Thyroid gland (tissue), 4 donors: ENCODE measurements at regions not wholly inside any gene's neighbourhood (a gene's known extent, or its start where the extent isn't known, plus 50 kb on each side); places are given as distances from the start of the nearest gene placed in this dataset.

Source experiments
- DNase-seq, 2 donors: peaks; one replicate each; pipeline ENCODE4 v3.0.0-alpha.2; 2019
- H3K27ac ChIP-seq, 3 donors: fragments of 200-600 bp; sonication (generic); 1 replicate in 2 of 3; 2 replicates in 1 of 3; pipeline ENCODE4 v1.5.1; 2016 to 2019; ENCODE audit warnings: mild to moderate bottlenecking in 1 of 3, moderate library complexity in 1 of 3
- H3K27me3 ChIP-seq: fragments of 200-600 bp; sonication (generic); one replicate; pipeline ENCODE4 v1.5.1; 2019
- H3K36me3 ChIP-seq, 2 donors: fragments of 200-600 bp; sonication (generic); one replicate each; pipeline ENCODE4 v1.5.1; 2016 to 2019
- H3K4me1 ChIP-seq, 2 donors: fragments of 200-600 bp; sonication (generic); one replicate each; pipeline ENCODE4 v1.5.1; 2017 to 2019
- H3K4me3 ChIP-seq, 3 donors: fragments of 200-600 bp; sonication (generic); replicated peaks in 1 of 3; 1 replicate in 2 of 3; 2 replicates in 1 of 3; pipeline ENCODE4 v1.5.1; 2016; ENCODE audit warnings: mild to moderate bottlenecking in 1 of 3
- H3K9me3 ChIP-seq: fragments of 200-600 bp; sonication (generic); one replicate; pipeline ENCODE4 v1.5.1; 2017
- CTCF ChIP-seq, 6 experiments: fragments of 200-600 bp in 3 of 6; fragments of 450-650 bp in 3 of 6; sonication (generic) in 3 of 6; IDR thresholded peaks; one replicate each; pipeline ENCODE4 v1.5.1; 2016 to 2019; ENCODE audit warnings: antibody characterized with exemption in 6 of 6, mild to moderate bottlenecking in 2 of 6, inconsistent platforms in 1 of 6, moderate library complexity in 1 of 6
- POLR2A ChIP-seq, 2 donors: fragments of 450-650 bp; IDR thresholded peaks; one replicate each; pipeline ENCODE4 v1.6.1; 2017; ENCODE audit warnings: antibody characterized with exemption in 2 of 2, mild to moderate bottlenecking in 2 of 2, moderate library complexity in 1 of 2
- WGBS, 2 donors: methylation state at CpG; one replicate each; pipeline ENCODE4 v1.1.5; 2017; 5-methylcytosine and 5-hydroxymethylcytosine counted together
- intact Hi-C: fragments of 100-400 bp; cut with DNase I; formaldehyde crosslinking; loops from one replicate; pipeline ENCODE4 v1.15.1; 2023

GRCh38 chr18:47345291-47345690 is 93.8 kb upstream of the SKOR2 start:
- no peak for DNase-seq
- WGBS, 2 donors, result 81 to 94% methylated on average over 4 of the region's 4 CpGs
- intact Hi-C loops, result no loop called here
- H3K27ac ChIP-seq, result no peak overlapping the region
- no peaks in the 10 kb centered on the region for H3K4me1 ChIP-seq
- no peak overlapping the region for H3K4me3 ChIP-seq
- TF ChIP-seq POLR2A (IDR thresholded peaks at IDR 0.05) (no peak), CTCF (IDR thresholded peaks at IDR 0.05) (no peak)
- H3K36me3 ChIP-seq, result no peaks in the 10 kb centered on the region
- H3K27me3 ChIP-seq, result no peaks in the 10 kb centered on the region
- H3K9me3 ChIP-seq, result no peaks in the 10 kb centered on the region

DNA sequence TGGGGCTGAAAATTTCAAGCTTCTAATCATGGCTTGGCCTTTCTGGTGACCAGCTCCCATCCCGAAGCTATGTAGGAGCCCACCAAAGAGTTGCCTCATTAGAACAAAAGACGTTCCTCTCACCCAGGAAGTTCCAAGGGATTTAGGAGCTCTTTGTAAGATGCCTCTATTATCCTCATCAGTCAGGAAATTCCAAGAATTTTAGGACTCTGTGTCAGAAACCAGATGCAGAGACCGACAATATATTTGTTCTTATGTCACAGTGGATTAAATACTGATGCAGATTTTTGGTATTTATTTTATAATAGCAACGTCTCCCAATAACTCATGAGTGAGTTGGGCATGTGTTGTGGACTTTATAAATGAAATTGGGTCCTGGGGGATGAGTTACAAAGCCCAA is 91.8 kb upstream of the SKOR2 start:
- Histone ChIP-seq H3K9me3 (no peaks in the 10 kb centered on the region), H3K4me3 (no peak overlapping the region), H3K36me3 (no peaks in the 10 kb centered on the region), H3K4me1 (no peaks in the 10 kb centered on the region), H3K27ac (no peak overlapping the region), H3K27me3 (no peaks in the 10 kb centered on the region)
- intact Hi-C loops, result no loop called here
- TF ChIP-seq POLR2A (IDR thresholded peaks at IDR 0.05) (no peak), CTCF (IDR thresholded peaks at IDR 0.05) (no peak)
- DNase-seq, result no peak
- WGBS, 2 donors, result 65 to 81% methylated on average over 4 of the region's 4 CpGs

GRCh38 chr18:47342566-47342965 is 91.1 kb upstream of the SKOR2 start:
- DNase-seq, result no peak
- H3K4me3 ChIP-seq, result no peak overlapping the region
- no peaks in the 10 kb centered on the region for H3K4me1 ChIP-seq
- intact Hi-C loops, result no loop called here
- TF ChIP-seq POLR2A (IDR thresholded peaks at IDR 0.05) (no peak), CTCF (IDR thresholded peaks at IDR 0.05) (no peak)
- no peaks in the 10 kb centered on the region for H3K27me3 ChIP-seq
- no peak overlapping the region for H3K27ac ChIP-seq
- WGBS, 2 donors, result 86 to 87% methylated on average over 1 of the region's 1 CpG
- H3K9me3 ChIP-seq, result no peaks in the 10 kb centered on the region
- H3K36me3 ChIP-seq, result no peaks in the 10 kb centered on the region

DNA sequence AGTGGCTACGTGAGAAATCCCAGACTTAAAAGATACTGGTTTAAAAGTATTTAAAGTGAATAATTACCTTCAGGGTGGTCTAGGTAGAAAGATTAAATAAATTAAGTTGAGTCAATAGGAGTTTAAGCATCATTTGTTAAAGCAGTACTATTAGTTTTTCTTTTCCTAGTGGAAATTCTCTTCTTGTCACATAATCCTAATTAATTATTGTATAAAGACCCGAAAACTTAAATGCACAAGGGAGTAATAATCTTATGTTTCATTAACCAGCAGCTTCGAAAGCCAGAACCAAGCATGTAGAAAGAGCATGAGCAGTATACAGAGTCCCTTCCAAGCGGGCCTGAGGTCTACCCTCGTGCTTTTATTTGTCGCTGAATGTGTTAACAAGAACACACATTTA is 90.2 kb upstream of the SKOR2 start:
- intact Hi-C loops, result no loop called here
- H3K27me3 ChIP-seq, result no peaks in the 10 kb centered on the region
- H3K4me1 ChIP-seq, result no peaks in the 10 kb centered on the region
- 72 to 81% methylated on average over 6 of the region's 6 CpGs for WGBS, 2 donors
- no peaks in the 10 kb centered on the region for H3K9me3 ChIP-seq
- no peak for DNase-seq
- no peak overlapping the region for H3K4me3 ChIP-seq
- no peak overlapping the region for H3K27ac ChIP-seq
- TF ChIP-seq POLR2A (IDR thresholded peaks at IDR 0.05) (no peak), CTCF (IDR thresholded peaks at IDR 0.05) (no peak)
- no peaks in the 10 kb centered on the region for H3K36me3 ChIP-seq

GRCh38 chr18:47334966-47335365 is 83.5 kb upstream of the SKOR2 start:
- Histone ChIP-seq H3K27me3 (no peaks in the 10 kb centered on the region), H3K4me3 (no peak overlapping the region), H3K4me1 (no peaks in the 10 kb centered on the region), H3K27ac (no peak overlapping the region), H3K36me3 (no peaks in the 10 kb centered on the region), H3K9me3 (no peaks in the 10 kb centered on the region)
- no peak for DNase-seq
- TF ChIP-seq CTCF (IDR thresholded peaks at IDR 0.05) (no peak), POLR2A (IDR thresholded peaks at IDR 0.05) (no peak)
- intact Hi-C loops, result no loop called here
